ENCODE measurements at regions not wholly inside any gene's neighbourhood (a gene's known extent, or its start where the extent isn't known, plus 50 kb on each side); places are given as distances from the start of the nearest gene placed in this dataset.

DNA sequence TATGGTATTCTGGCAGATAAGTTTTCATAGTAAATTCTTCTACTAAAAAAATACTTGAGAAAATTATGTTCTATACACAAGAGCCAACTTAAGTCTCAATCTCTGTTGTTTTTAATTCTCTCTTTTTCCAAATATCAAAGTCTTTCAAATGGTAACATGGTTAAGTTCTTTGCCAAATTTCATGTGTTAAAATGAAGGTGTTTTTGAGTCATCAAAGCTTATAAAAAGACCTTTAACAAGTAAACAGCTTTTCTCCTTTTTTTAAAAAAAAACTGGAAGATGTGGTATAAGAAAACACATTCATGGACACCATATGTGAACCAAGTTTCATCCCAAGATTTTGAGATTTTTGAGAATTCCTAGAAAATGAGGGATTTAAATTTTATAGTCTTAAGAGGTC, 111.3 kb downstream of the FOXG1 start:
- TF ChIP-seq, protein P1, sequence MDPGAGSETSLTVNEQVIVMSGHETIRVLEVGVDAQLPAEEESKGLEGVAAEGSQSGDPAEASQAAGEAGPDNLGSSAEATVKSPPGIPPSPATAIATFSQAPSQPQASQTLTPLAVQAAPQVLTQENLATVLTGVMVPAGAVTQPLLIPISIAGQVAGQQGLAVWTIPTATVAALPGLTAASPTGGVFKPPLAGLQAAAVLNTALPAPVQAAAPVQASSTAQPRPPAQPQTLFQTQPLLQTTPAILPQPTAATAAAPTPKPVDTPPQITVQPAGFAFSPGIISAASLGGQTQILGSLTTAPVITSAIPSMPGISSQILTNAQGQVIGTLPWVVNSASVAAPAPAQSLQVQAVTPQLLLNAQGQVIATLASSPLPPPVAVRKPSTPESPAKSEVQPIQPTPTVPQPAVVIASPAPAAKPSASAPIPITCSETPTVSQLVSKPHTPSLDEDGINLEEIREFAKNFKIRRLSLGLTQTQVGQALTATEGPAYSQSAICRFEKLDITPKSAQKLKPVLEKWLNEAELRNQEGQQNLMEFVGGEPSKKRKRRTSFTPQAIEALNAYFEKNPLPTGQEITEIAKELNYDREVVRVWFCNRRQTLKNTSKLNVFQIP (CRISPR knock-in tag; IDR thresholded peaks at IDR 0.05; ENCODE audit: borderline replicate concordance, low read depth), result no peak
- TF ChIP-seq RARB (CRISPR knock-in tag; IDR thresholded peaks at IDR 0.05) (no peak), ISL1 (CRISPR knock-in tag; IDR thresholded peaks at IDR 0.05) (no peak), ZNF8 (CRISPR knock-in tag; IDR thresholded peaks at IDR 0.05) (no peak), PATZ1 (CRISPR knock-in tag; IDR thresholded peaks at IDR 0.05; ENCODE audit: borderline replicate concordance) (no peak)
- no peak for ATAC-seq

- no peak for ATAC-seq
- TF ChIP-seq CSRNP3 (CRISPR knock-in tag; IDR thresholded peaks at IDR 0.05), result no peak
- no peak for TF ChIP-seq GLIS3 (CRISPR knock-in tag; IDR thresholded peaks at IDR 0.05)
- TF ChIP-seq CSDC2 (CRISPR knock-in tag; IDR thresholded peaks at IDR 0.05), result no peak
- TF ChIP-seq ZNF70 (CRISPR knock-in tag; IDR thresholded peaks at IDR 0.05), result no peak
- no peak for TF ChIP-seq BACH2 (CRISPR knock-in tag; IDR thresholded peaks at IDR 0.05; ENCODE audit: borderline replicate concordance)
- no peak for TF ChIP-seq ZFP30 (CRISPR knock-in tag; IDR thresholded peaks at IDR 0.05)
- no peak for TF ChIP-seq OSR1 (CRISPR knock-in tag; IDR thresholded peaks at IDR 0.05)
- no peak for TF ChIP-seq ARNTL (CRISPR knock-in tag; IDR thresholded peaks at IDR 0.05; ENCODE audit: borderline replicate concordance, low read depth)
- TF ChIP-seq ZC3H10 (CRISPR knock-in tag; IDR thresholded peaks at IDR 0.05), result no peak
- no peak for TF ChIP-seq ZNF8 (CRISPR knock-in tag; IDR thresholded peaks at IDR 0.05)
- TF ChIP-seq TOX (CRISPR knock-in tag; IDR thresholded peaks at IDR 0.05; ENCODE audit: borderline replicate concordance), result no peak
- TF ChIP-seq ZNF565 (CRISPR knock-in tag; conservative IDR thresholded peaks at IDR 0.05; ENCODE audit: low read depth), result no peak
- no peak for TF ChIP-seq ESRRG (CRISPR knock-in tag; IDR thresholded peaks at IDR 0.05)
- TF ChIP-seq ZFP3 (CRISPR knock-in tag; IDR thresholded peaks at IDR 0.05), result no peak
Measured at GRCh38 chr14:28879573-28879996, 113.0 kb downstream of the FOXG1 start.

- no peak for ATAC-seq
- TF ChIP-seq TOX (CRISPR knock-in tag; IDR thresholded peaks at IDR 0.05; ENCODE audit: borderline replicate concordance) (no peak), ARNTL (CRISPR knock-in tag; IDR thresholded peaks at IDR 0.05; ENCODE audit: borderline replicate concordance, low read depth) (no peak), ZFP3 (CRISPR knock-in tag; IDR thresholded peaks at IDR 0.05) (no peak), TSHZ2 (CRISPR knock-in tag; IDR thresholded peaks at IDR 0.05) (no peak), PATZ1 (CRISPR knock-in tag; IDR thresholded peaks at IDR 0.05; ENCODE audit: borderline replicate concordance) (no peak), OSR1 (CRISPR knock-in tag; IDR thresholded peaks at IDR 0.05) (no peak), ZC3H10 (CRISPR knock-in tag; IDR thresholded peaks at IDR 0.05) (no peak), ISL1 (CRISPR knock-in tag; IDR thresholded peaks at IDR 0.05) (no peak), SNAI2 (CRISPR knock-in tag; IDR thresholded peaks at IDR 0.05) (no peak), ZFP30 (CRISPR knock-in tag; IDR thresholded peaks at IDR 0.05) (no peak), TCF4 (CRISPR knock-in tag; IDR thresholded peaks at IDR 0.05; ENCODE audit: borderline replicate concordance) (no peak), GLIS3 (CRISPR knock-in tag; IDR thresholded peaks at IDR 0.05) (no peak), RARB (CRISPR knock-in tag; IDR thresholded peaks at IDR 0.05) (no peak), ESRRG (CRISPR knock-in tag; IDR thresholded peaks at IDR 0.05) (no peak), CSDC2 (CRISPR knock-in tag; IDR thresholded peaks at IDR 0.05) (no peak), PPARA (CRISPR knock-in tag; IDR thresholded peaks at IDR 0.05; ENCODE audit: borderline replicate concordance) (no peak), CSRNP3 (CRISPR knock-in tag; IDR thresholded peaks at IDR 0.05) (no peak), ZNF8 (CRISPR knock-in tag; IDR thresholded peaks at IDR 0.05) (no peak), ZNF70 (CRISPR knock-in tag; IDR thresholded peaks at IDR 0.05) (no peak)
Measured at GRCh38 chr14:28886940-28887339, 120.4 kb downstream of the FOXG1 start.
